ENCODE measurements at regions not wholly inside any gene's neighbourhood (a gene's known extent, or its start where the extent isn't known, plus 50 kb on each side); places are given as distances from the start of the nearest gene placed in this dataset.

DNA sequence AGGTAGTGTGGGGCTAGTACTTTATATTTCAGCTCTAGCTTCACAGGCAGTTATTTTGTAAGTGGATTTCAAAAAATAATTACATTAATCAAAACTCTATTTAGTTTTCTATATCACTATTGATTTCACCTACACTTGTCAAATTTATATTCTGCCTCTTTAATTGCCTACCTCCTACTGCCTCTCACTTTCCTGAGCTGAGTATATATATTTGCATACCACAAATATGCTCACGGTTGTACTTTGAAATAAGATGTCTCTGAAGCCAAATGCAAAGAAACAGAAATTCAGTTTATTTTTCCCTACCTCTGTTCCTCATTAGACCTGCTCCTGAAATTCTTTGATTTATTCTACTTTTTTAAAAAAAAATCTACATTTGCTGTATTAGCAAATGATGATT is 309.3 kb upstream of the TGFBR2 start:
- Histone ChIP-seq H3K9ac (ENCODE audit: control insufficient read depth, extremely low read depth, insufficient read depth, low read length) (no peak overlapping the region), H3K9me3 (ENCODE audit: control insufficient read depth, low read depth, low read length) (no peaks in the 10 kb centered on the region), H3K36me3 (ENCODE audit: control insufficient read depth in 2 of 2, extremely low read depth in 1 of 2, insufficient read depth in 2 of 2, low read length in 2 of 2) (no peaks in the 10 kb centered on the region), H3K9me1 (ENCODE audit: control insufficient read depth, extremely low read depth, insufficient read depth, low read length) (no peaks in the 10 kb centered on the region), H3K4me2 (ENCODE audit: control insufficient read depth, extremely low read depth, insufficient read depth, low read depth, low read length) (no peak overlapping the region), H2AFZ (ENCODE audit: control insufficient read depth, low read length) (no peak overlapping the region), H4K20me1 (ENCODE audit: control insufficient read depth, extremely low read depth, insufficient read depth, low read length) (no peaks in the 10 kb centered on the region), H3K27me3 (ENCODE audit: control insufficient read depth, extremely low read depth, insufficient read depth, low read length) (no peaks in the 10 kb centered on the region), H3K79me2 (ENCODE audit: control insufficient read depth, insufficient read depth, low read length) (no peaks in the 10 kb centered on the region), H3K27ac (ENCODE audit: control insufficient read depth, insufficient read depth, low read length) (no peak overlapping the region), H3K4me1 (ENCODE audit: control insufficient read depth, extremely low read depth, insufficient read depth, low read length) (peaks cover 6% of the 10 kb centered on the region), H3K4me3 (ENCODE audit: control insufficient read depth in 2 of 3, extremely low read depth in 1 of 3, insufficient read depth in 2 of 3, low read depth in 1 of 3, low read length in 3 of 3) (no peak overlapping the region)
- dilution Hi-C loops (cut with MboI; ENCODE audit: extremely low pct_ligation_motif_present, low sequenced_read_pairs): no loop called here
- no peak for DNase-seq (ENCODE audit: low read depth, low spot score)
- FAIRE-seq: no peak
- TF ChIP-seq, protein P1, sequence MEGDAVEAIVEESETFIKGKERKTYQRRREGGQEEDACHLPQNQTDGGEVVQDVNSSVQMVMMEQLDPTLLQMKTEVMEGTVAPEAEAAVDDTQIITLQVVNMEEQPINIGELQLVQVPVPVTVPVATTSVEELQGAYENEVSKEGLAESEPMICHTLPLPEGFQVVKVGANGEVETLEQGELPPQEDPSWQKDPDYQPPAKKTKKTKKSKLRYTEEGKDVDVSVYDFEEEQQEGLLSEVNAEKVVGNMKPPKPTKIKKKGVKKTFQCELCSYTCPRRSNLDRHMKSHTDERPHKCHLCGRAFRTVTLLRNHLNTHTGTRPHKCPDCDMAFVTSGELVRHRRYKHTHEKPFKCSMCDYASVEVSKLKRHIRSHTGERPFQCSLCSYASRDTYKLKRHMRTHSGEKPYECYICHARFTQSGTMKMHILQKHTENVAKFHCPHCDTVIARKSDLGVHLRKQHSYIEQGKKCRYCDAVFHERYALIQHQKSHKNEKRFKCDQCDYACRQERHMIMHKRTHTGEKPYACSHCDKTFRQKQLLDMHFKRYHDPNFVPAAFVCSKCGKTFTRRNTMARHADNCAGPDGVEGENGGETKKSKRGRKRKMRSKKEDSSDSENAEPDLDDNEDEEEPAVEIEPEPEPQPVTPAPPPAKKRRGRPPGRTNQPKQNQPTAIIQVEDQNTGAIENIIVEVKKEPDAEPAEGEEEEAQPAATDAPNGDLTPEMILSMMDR (optimal IDR thresholded peaks at IDR 0.05 in 1 of 3, IDR thresholded peaks at IDR 0.05 in 1 of 3, conservative IDR thresholded peaks at IDR 0.05 in 1 of 3; ENCODE audit: extremely low read depth in 1 of 3, insufficient read depth in 2 of 3, low read length in 3 of 3): no peak
- TF ChIP-seq EZH2 (IDR thresholded peaks at IDR 0.05; ENCODE audit: low read length): no peak

DNA sequence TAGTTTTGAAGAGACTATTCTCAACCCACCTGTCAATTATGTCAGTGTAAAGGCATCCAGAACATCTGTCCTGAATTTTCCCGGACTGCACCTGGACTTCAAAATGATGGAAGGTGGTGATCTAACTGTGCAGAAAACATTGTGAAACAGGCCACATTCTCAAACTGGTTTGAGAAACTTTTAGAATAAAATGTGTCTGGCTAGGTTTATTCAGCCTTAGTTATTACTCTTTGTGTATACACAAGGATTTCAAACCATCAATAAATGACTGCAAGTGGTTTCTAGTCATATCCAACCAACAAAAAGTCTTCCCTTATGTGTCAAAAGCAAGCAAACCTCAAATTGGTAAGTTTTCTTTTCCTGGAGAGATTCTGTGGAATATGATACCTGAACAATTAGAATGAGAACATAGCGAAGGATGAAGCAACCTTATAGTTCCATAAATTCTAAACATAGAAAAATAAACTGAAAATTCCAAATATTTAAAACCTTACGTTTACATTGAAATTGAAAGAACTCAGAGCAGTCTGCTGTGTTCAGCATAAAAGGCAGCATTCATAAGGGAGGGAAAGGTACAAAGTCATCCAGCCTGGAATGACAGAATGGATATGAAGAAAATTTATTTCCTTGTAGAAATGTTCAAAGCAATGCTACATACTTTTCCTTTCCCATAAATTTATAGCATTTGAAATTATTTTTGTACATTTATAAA is 306.6 kb upstream of the TGFBR2 start:
- Histone ChIP-seq H3K27me3 (ENCODE audit: control insufficient read depth, extremely low read depth, insufficient read depth, low read length) (no peaks in the 10 kb centered on the region), H3K4me2 (ENCODE audit: control insufficient read depth, extremely low read depth, insufficient read depth, low read depth, low read length) (no peak overlapping the region), H3K9me3 (ENCODE audit: control insufficient read depth, low read depth, low read length) (peaks cover 3% of the 10 kb centered on the region), H3K36me3 (ENCODE audit: control insufficient read depth in 2 of 2, extremely low read depth in 1 of 2, insufficient read depth in 2 of 2, low read length in 2 of 2) (no peaks in the 10 kb centered on the region), H3K9me1 (ENCODE audit: control insufficient read depth, extremely low read depth, insufficient read depth, low read length) (no peaks in the 10 kb centered on the region), H3K79me2 (ENCODE audit: control insufficient read depth, insufficient read depth, low read length) (no peaks in the 10 kb centered on the region), H2AFZ (ENCODE audit: control insufficient read depth, low read length) (no peak overlapping the region), H3K27ac (ENCODE audit: control insufficient read depth, insufficient read depth, low read length) (no peak overlapping the region), H3K4me3 (ENCODE audit: control insufficient read depth in 2 of 3, extremely low read depth in 1 of 3, insufficient read depth in 2 of 3, low read depth in 1 of 3, low read length in 3 of 3) (no peak overlapping the region), H4K20me1 (ENCODE audit: control insufficient read depth, extremely low read depth, insufficient read depth, low read length) (no peaks in the 10 kb centered on the region), H3K4me1 (ENCODE audit: control insufficient read depth, extremely low read depth, insufficient read depth, low read length) (no peaks in the 10 kb centered on the region), H3K9ac (ENCODE audit: control insufficient read depth, extremely low read depth, insufficient read depth, low read length) (no peak overlapping the region)
- dilution Hi-C loops (cut with MboI; ENCODE audit: extremely low pct_ligation_motif_present, low sequenced_read_pairs): no loop called here
- no peak for DNase-seq (ENCODE audit: low read depth, low spot score)
- no peak for TF ChIP-seq EZH2 (IDR thresholded peaks at IDR 0.05; ENCODE audit: low read length)
- TF ChIP-seq, protein P1 (optimal IDR thresholded peaks at IDR 0.05 in 1 of 3, IDR thresholded peaks at IDR 0.05 in 1 of 3, conservative IDR thresholded peaks at IDR 0.05 in 1 of 3; ENCODE audit: extremely low read depth in 1 of 3, insufficient read depth in 2 of 3, low read length in 3 of 3): no peak
- FAIRE-seq: peak; percentile 58
